Body of pancreas (tissue), 4 donors: ENCODE measurements at regions not wholly inside any gene's neighbourhood (a gene's known extent, or its start where the extent isn't known, plus 50 kb on each side); places are given as distances from the start of the nearest gene placed in this dataset.
A peak's percentile ranks its signal among the peaks of the same experiment; 100 is the strongest.

ENCODE experiments used
- ATAC-seq: fragments of 150-250 bp; one replicate; pipeline ENCODE4 v1.9.1; 2016
- DNase-seq, 4 donors: peaks; one replicate each; pipeline ENCODE4 v3.0.0-alpha.2; 2019
- H3K27ac ChIP-seq, 4 donors: fragments of 200-600 bp; sonication (generic); 1 replicate in 3 of 4; 2 replicates in 1 of 4; pipeline versions ENCODE4 v1.5.1 to v1.6.1; 2016 to 2019; ENCODE audit warnings: mild to moderate bottlenecking in 1 of 4, mixed read lengths in 1 of 4, moderate library complexity in 1 of 4
- H3K27me3 ChIP-seq, 2 donors: fragments of 200-600 bp; sonication (generic); one replicate each; pipeline ENCODE4 v1.6.0; 2016; ENCODE audit warnings: mild to moderate bottlenecking in 1 of 2
- H3K36me3 ChIP-seq, 2 donors: fragments of 200-600 bp; sonication (generic); replicated peaks in 1 of 2; 2 replicates each; pipeline ENCODE4 v1.5.1; 2016; ENCODE audit warnings: low read depth in 2 of 2; ENCODE audit not compliant: insufficient read depth in 1 of 2
- H3K4me1 ChIP-seq: fragments of 200-600 bp; sonication (generic); one replicate; pipeline ENCODE4 v1.6.0; 2016
- H3K4me3 ChIP-seq, 2 donors: fragments of 200-600 bp; sonication (generic); 1 replicate in 1 of 2; 2 replicates in 1 of 2; pipeline ENCODE4 v1.5.1; 2016 to 2019
- H3K9me3 ChIP-seq, 3 donors: fragments of 200-600 bp; sonication (generic); 1 replicate in 2 of 3; 2 replicates in 1 of 3; pipeline ENCODE4 v1.5.1; 2016
- CTCF ChIP-seq, 7 experiments: fragments of 450-650 bp in 4 of 7; fragments of 200-600 bp in 3 of 7; sonication (generic) in 3 of 7; IDR thresholded peaks; one replicate each; pipeline ENCODE4 v1.5.1; 2016 to 2019; ENCODE audit warnings: antibody characterized with exemption in 7 of 7
- POLR2A ChIP-seq, 3 donors: fragments of 450-650 bp; IDR thresholded peaks; one replicate each; pipeline ENCODE4 v1.6.1; 2016; ENCODE audit warnings: antibody characterized with exemption in 3 of 3, mild to moderate bottlenecking in 2 of 3
- WGBS, 2 donors: methylation state at CpG; one replicate each; pipeline ENCODE4 v1.1.5; 2017; 5-methylcytosine and 5-hydroxymethylcytosine counted together
- intact Hi-C: fragments of 100-400 bp; cut with DNase I; formaldehyde crosslinking; loops from one replicate; pipeline ENCODE4 v1.15.1; 2023

DNA sequence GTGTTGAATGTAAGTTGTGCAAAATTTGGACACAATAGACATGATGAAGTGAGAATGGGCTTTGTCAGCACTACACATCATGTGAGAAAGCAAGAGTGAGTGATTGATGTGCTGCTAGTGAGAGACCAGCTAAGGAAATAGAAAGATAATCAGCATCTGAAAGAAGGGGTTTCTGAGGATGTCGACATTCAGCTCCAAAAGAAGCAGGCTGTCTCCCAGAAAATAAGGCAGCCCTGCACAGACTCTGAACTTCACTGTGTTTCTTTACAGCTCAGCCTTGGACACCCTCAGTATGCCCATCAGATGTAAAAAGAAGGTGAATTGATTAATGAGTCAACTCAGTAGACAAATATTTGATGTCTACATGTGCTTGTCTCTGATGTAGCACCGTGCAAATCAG lies 80.8 kb upstream of the ADCY2 start:
- H3K9me3 ChIP-seq = no peaks in the 10 kb centered on the region
- TF ChIP-seq POLR2A (IDR thresholded peaks at IDR 0.05) = no peak
- no peak for TF ChIP-seq CTCF (IDR thresholded peaks at IDR 0.05)
- ATAC-seq (no peak), DNase-seq (no peak)
- no peak overlapping the region for H3K27ac ChIP-seq
- H3K27me3 ChIP-seq = no peaks in the 10 kb centered on the region
- 18 to 56% methylated on average over 2 of the region's 2 CpGs for WGBS, 2 donors
- no peaks in the 10 kb centered on the region for H3K4me1 ChIP-seq
- no peak overlapping the region for H3K4me3 ChIP-seq
- intact Hi-C loops = no loop called here
- H3K36me3 ChIP-seq = no peaks in the 10 kb centered on the region

DNA sequence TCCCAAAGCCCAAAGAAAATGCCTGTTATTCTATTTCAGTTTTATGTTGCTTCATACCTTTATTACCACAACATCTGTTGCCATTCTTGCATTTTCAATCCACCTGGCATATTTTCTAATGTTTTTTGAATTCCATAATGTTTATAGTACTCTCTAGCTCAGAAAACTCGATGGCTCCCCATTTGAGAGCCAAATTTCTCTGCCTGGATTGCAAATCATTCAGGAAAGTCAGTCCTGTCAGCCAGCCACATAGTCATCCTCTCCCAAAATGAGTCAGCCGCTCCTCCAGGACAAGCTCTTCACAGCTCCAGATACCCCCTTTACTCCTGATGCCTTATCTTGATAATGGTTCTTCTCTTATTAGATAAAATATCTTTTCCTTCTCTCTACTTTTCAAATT lies 78.2 kb upstream of the ADCY2 start:
- 56 to 64% methylated on average over 2 of the region's 2 CpGs for WGBS, 2 donors
- Histone ChIP-seq H3K9me3 (no peaks in the 10 kb centered on the region), H3K36me3 (no peaks in the 10 kb centered on the region), H3K27me3 (no peaks in the 10 kb centered on the region), H3K4me3 (no peak overlapping the region), H3K4me1 (peaks cover 7% of the 10 kb centered on the region), H3K27ac (no peak overlapping the region)
- TF ChIP-seq CTCF (IDR thresholded peaks at IDR 0.05) (no peak), POLR2A (IDR thresholded peaks at IDR 0.05) (no peak)
- no peak for DNase-seq
- intact Hi-C loops = no loop called here
- ATAC-seq = no peak

GRCh38 chr5:7320701-7321301 lies 75.1 kb upstream of the ADCY2 start:
- H3K4me3 ChIP-seq = no peak overlapping the region
- 20 to 24% methylated on average over 2 of the region's 2 CpGs for WGBS, 2 donors
- ATAC-seq = no peak
- no peak for TF ChIP-seq CTCF (IDR thresholded peaks at IDR 0.05)
- TF ChIP-seq POLR2A (IDR thresholded peaks at IDR 0.05) = no peak
- no peaks in the 10 kb centered on the region for H3K27me3 ChIP-seq
- no peaks in the 10 kb centered on the region for H3K36me3 ChIP-seq
- no peaks in the 10 kb centered on the region for H3K9me3 ChIP-seq
- intact Hi-C loops = no loop called here
- H3K4me1 ChIP-seq = peaks cover 7% of the 10 kb centered on the region
- no peak overlapping the region for H3K27ac ChIP-seq
- no peak for DNase-seq

GRCh38 chr5:7321724-7322123 lies 74.2 kb upstream of the ADCY2 start:
- peak in 1 of 4 donors; percentile 52 for DNase-seq
- peak; percentile 62 for ATAC-seq
- Histone ChIP-seq H3K27me3 (no peaks in the 10 kb centered on the region), H3K4me1 (peaks cover 7% of the 10 kb centered on the region), H3K27ac (no peak overlapping the region), H3K9me3 (no peaks in the 10 kb centered on the region), H3K4me3 (no peak overlapping the region), H3K36me3 (no peaks in the 10 kb centered on the region)
- 41 to 71% methylated on average over 2 of the region's 2 CpGs for WGBS, 2 donors
- intact Hi-C loops = no loop called here
- TF ChIP-seq CTCF (IDR thresholded peaks at IDR 0.05) (no peak), POLR2A (IDR thresholded peaks at IDR 0.05) (no peak)

GRCh38 chr5:7324919-7325318 lies 71.0 kb upstream of the ADCY2 start:
- intact Hi-C loops = no loop called here
- Histone ChIP-seq H3K27ac (no peak overlapping the region), H3K9me3 (no peaks in the 10 kb centered on the region), H3K4me1 (peaks cover 7% of the 10 kb centered on the region), H3K27me3 (no peaks in the 10 kb centered on the region), H3K4me3 (no peak overlapping the region), H3K36me3 (no peaks in the 10 kb centered on the region)
- DNase-seq (no peak), ATAC-seq (no peak)
- 75 to 79% methylated on average over 4 of the region's 4 CpGs for WGBS, 2 donors
- TF ChIP-seq POLR2A (IDR thresholded peaks at IDR 0.05) = no peak
- no peak for TF ChIP-seq CTCF (IDR thresholded peaks at IDR 0.05)
